DND-41 (cell line): ENCODE measurements at regions not wholly inside any gene's neighbourhood (a gene's known extent, or its start where the extent isn't known, plus 50 kb on each side); places are given as distances from the start of the nearest gene placed in this dataset.

ENCODE experiments used
- EZH2 ChIP-seq: IDR thresholded peaks from 3 replicates; pipeline ENCODE4 v1.6.1; 2012; ENCODE audit warnings: borderline replicate concordance, low read depth, mild to moderate bottlenecking, moderate library complexity, low read length, inconsistent platforms; ENCODE audit not compliant: severe bottlenecking
- TF ChIP-seq, protein P1 (sequence below): IDR thresholded peaks from 2 replicates; pipeline ENCODE4 v1.5.1; 2012; ENCODE audit warnings: borderline replicate concordance, low read length, moderate library complexity, mild to moderate bottlenecking; ENCODE audit not compliant: poor library complexity, severe bottlenecking; ENCODE audit errors: extremely low read depth

DNA sequence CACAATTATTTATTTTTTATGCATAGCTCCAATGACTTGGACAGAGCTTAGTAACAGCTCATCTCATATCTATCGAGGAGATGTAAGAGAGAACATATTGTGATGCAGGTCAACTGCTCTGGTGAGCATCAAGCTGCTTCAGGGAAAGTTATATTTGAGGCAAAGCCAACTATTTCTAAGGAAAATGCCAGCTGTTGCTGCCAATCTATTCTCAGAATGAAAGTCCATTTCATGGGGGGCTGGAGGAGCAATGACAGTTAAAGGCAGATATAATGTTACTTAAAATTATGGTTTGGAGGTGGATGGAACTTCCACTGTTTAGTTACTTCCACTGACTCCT is 424.8 kb downstream of the KIF20B start:
- TF ChIP-seq, protein P1, sequence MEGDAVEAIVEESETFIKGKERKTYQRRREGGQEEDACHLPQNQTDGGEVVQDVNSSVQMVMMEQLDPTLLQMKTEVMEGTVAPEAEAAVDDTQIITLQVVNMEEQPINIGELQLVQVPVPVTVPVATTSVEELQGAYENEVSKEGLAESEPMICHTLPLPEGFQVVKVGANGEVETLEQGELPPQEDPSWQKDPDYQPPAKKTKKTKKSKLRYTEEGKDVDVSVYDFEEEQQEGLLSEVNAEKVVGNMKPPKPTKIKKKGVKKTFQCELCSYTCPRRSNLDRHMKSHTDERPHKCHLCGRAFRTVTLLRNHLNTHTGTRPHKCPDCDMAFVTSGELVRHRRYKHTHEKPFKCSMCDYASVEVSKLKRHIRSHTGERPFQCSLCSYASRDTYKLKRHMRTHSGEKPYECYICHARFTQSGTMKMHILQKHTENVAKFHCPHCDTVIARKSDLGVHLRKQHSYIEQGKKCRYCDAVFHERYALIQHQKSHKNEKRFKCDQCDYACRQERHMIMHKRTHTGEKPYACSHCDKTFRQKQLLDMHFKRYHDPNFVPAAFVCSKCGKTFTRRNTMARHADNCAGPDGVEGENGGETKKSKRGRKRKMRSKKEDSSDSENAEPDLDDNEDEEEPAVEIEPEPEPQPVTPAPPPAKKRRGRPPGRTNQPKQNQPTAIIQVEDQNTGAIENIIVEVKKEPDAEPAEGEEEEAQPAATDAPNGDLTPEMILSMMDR: no peak
- no peak for TF ChIP-seq EZH2
